ENCODE measurements at regions not wholly inside any gene's neighbourhood (a gene's known extent, or its start where the extent isn't known, plus 50 kb on each side); places are given as distances from the start of the nearest gene placed in this dataset.
"Not testable (repeated sequence)": the region's sequence is repeated elsewhere in the genome, so short reads cannot be mapped to it uniquely, and the experiment has no call there.

DNA sequence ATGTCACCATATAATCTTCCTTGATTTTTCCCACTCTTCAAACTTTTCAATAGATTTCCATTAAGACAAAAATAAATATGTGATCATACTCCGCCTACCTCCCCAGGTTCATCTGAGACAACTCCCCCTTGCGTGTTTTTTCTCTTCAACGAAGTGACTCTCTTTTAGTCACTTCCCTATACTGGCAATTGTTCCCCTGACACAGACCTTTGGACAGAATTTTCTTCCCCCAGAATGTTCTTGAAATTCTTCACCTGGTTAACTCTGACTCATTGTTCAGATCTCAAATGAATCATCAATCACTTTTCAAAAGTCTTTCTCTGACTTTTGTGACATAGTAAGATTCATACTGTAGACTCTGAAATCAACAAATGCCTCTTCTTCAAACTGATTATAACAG, 727.3 kb upstream of the LMO3 start:
- WGBS (ENCODE audit: insufficient coverage, insufficient read length) = no CpG with 5 or more reads among the region's 3 CpGs
- Histone ChIP-seq H3K27ac (ENCODE audit: low read length) (no peak overlapping the region), H3K27me3 (ENCODE audit: control insufficient read depth, insufficient read depth, low read length) (no peaks in the 10 kb centered on the region), H3K36me3 (ENCODE audit: control insufficient read depth, insufficient read depth, low read length) (no peaks in the 10 kb centered on the region), H3K4me3 (ENCODE audit: low read length) (no peak overlapping the region), H3K4me1 (ENCODE audit: control insufficient read depth, insufficient read depth, low read length) (no peaks in the 10 kb centered on the region), H3K9me3 (ENCODE audit: control insufficient read depth, insufficient read depth, low read length) (no peaks in the 10 kb centered on the region)
- no peak for DNase-seq (ENCODE audit: low read depth, low spot score)

DNA sequence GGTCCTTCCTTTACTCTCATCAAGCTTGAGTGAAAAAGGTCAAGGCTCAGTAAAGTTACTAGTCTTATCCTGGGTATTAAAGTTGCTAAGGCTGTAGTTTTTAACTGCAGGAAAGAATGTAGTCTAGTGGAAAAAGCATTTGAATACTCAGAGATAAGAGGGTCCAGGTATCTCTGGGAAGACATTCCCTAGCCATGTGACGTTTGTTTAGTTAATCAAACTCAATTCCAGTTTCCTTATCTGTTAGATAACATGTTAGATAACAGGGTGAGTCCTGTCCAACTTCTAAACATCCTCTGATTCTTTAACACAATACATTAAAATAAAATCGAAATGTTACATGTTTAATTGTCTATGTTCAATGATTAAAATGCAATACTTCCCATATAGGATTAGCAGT, 720.7 kb upstream of the LMO3 start:
- Histone ChIP-seq H3K4me1 (ENCODE audit: control insufficient read depth, insufficient read depth, low read length) (no peaks in the 10 kb centered on the region), H3K9me3 (ENCODE audit: control insufficient read depth, insufficient read depth, low read length) (no peaks in the 10 kb centered on the region), H3K27ac (ENCODE audit: low read length) (no peak overlapping the region), H3K36me3 (ENCODE audit: control insufficient read depth, insufficient read depth, low read length) (no peaks in the 10 kb centered on the region), H3K27me3 (ENCODE audit: control insufficient read depth, insufficient read depth, low read length) (no peaks in the 10 kb centered on the region), H3K4me3 (ENCODE audit: low read length) (no peak overlapping the region)
- WGBS (ENCODE audit: insufficient coverage, insufficient read length) = no CpG with 5 or more reads among the region's 2 CpGs
- DNase-seq (ENCODE audit: low read depth, low spot score) = no peak

DNA sequence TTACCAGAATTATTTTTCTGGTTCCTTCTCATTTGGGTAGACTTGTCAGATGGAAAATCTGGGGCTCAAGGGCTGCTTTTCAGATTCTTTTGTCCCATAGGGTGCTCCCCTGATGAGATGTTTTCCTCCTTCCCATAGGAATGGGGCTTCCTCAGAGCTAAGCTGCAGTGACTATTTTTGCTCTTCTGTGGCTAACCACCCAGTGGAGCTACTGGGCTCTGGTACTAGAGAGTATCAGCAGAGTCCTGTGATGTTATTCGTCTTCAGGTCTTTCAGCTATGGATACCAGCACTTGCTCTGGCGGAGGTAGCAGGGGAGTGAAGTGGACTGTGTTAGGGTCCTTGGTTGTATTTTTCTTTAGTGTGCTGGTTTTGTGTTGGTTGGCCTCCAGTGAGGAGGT, 716.1 kb upstream of the LMO3 start:
- no CpG with 5 or more reads among the region's 2 CpGs for WGBS (ENCODE audit: insufficient coverage, insufficient read length)
- DNase-seq (ENCODE audit: low read depth, low spot score) = no peak
- Histone ChIP-seq H3K4me1 (ENCODE audit: control insufficient read depth, insufficient read depth, low read length) (no peaks in the 10 kb centered on the region), H3K9me3 (ENCODE audit: control insufficient read depth, insufficient read depth, low read length) (no peaks in the 10 kb centered on the region), H3K27me3 (ENCODE audit: control insufficient read depth, insufficient read depth, low read length) (no peaks in the 10 kb centered on the region), H3K4me3 (ENCODE audit: low read length) (no peak overlapping the region), H3K36me3 (ENCODE audit: control insufficient read depth, insufficient read depth, low read length) (no peaks in the 10 kb centered on the region), H3K27ac (ENCODE audit: low read length) (no peak overlapping the region)

DNA sequence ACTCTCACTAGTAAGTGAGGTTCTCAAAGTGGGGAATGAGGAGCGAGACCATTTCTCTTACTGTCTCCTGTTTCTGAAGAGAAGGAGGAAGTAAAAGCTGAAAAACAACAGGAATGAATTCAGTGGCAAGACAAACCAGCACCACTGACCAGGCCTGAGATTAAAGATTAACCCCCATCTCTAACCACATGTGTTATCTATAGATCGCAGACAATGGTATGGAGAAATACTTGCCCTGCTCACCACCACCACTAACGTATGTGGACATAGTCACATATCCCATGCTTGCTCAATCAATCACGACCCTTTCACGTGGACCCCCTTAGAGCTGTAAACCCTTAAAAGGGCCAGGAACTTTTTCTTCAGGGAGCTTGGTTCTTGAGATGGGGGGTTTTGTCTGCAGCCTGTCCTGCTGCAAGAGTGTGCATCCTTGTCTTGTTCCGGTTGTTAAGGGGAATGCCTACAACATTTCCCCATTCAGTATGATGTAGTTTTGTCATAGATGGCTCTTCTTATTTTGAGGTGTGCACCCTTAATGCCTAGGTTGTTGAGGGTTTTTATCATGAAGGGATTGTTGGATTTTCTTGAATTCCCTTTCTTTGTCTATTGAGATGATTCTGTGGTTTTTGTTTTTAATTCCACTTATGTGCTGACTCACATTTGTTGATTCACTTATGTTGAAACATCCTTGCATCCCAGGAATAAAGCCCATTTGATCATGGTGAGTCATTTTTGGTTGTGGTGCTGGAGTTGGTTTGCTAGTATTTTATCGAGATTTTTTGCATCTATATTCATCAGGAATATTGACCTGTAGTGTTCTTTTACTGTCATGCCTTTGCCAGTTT, 698.8 kb upstream of the LMO3 start:
- no peaks in the 10 kb centered on the region for H3K9me3 ChIP-seq (ENCODE audit: control insufficient read depth, insufficient read depth, low read length)
- no peak for DNase-seq (ENCODE audit: low read depth, low spot score)
- H3K36me3 ChIP-seq (ENCODE audit: control insufficient read depth, insufficient read depth, low read length) = no peaks in the 10 kb centered on the region
- no peaks in the 10 kb centered on the region for H3K27me3 ChIP-seq (ENCODE audit: control insufficient read depth, insufficient read depth, low read length)
- WGBS (ENCODE audit: insufficient coverage, insufficient read length) = no CpG with 5 or more reads among the region's 7 CpGs
- H3K4me3 ChIP-seq (ENCODE audit: low read length) = no peak overlapping the region
- no peaks in the 10 kb centered on the region for H3K4me1 ChIP-seq (ENCODE audit: control insufficient read depth, insufficient read depth, low read length)
- H3K27ac ChIP-seq (ENCODE audit: low read length) = no peak overlapping the region

DNA sequence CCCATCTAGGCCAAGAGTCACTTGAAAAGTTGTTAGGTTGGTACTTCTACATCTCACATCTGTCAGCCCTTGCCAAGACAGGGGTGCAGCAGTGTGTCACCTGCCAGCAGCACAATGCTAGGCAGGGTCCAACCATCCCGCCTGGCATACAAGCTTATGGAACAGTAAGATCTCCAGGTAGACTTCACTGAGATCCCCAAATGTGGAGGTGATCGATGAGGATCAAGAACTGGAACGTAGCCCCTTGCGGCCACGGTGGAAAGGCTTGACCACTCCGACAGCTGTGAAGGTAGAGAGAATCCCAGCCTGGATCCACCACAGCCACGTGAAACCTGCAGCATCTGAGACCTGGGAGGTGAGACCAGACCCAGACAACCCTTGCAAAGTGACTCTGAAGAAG, 696.0 kb upstream of the LMO3 start:
- no CpG with 5 or more reads among the region's 7 CpGs for WGBS (ENCODE audit: insufficient coverage, insufficient read length)

DNA sequence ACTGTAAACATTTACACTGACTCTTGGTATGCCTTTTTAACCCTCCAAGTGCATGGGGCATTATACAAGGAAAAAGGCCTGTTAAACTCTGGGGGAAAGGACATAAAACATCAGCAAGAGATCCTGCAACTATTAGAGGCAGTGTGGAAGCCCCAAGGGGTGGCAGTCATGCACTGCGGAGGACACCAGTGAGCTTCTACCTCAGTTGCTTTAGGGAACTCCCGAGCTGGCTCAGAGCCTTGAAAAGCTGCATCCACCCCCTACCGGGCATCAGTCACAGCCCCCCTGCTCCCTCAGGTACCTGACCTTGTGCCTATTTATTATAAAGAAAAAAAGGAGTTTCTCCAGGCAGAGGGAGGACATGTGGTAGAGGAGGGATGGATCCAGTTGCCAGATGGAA, 695.6 kb upstream of the LMO3 start:
- DNase-seq (ENCODE audit: low read depth, low spot score) = no peak
- no peak overlapping the region for H3K4me3 ChIP-seq (ENCODE audit: low read length)
- no peaks in the 10 kb centered on the region for H3K4me1 ChIP-seq (ENCODE audit: control insufficient read depth, insufficient read depth, low read length)
- no peak overlapping the region for H3K27ac ChIP-seq (ENCODE audit: low read length)
- no peaks in the 10 kb centered on the region for H3K27me3 ChIP-seq (ENCODE audit: control insufficient read depth, insufficient read depth, low read length)
- no peaks in the 10 kb centered on the region; the same call in 1 of the 2 replicates for H3K9me3 ChIP-seq (ENCODE audit: control insufficient read depth, insufficient read depth, low read length)
- no peaks in the 10 kb centered on the region for H3K36me3 ChIP-seq (ENCODE audit: control insufficient read depth, insufficient read depth, low read length)
- WGBS (ENCODE audit: insufficient coverage, insufficient read length) = no CpG with 5 or more reads among the region's 3 CpGs

More for the DNA sequence above, 696.0 kb upstream of the LMO3 start:
- H3K4me3 ChIP-seq (ENCODE audit: low read length) = no peak overlapping the region
- DNase-seq (ENCODE audit: low read depth, low spot score) = no peak
- H3K9me3 ChIP-seq (ENCODE audit: control insufficient read depth, insufficient read depth, low read length) = no peaks in the 10 kb centered on the region
- no peaks in the 10 kb centered on the region for H3K36me3 ChIP-seq (ENCODE audit: control insufficient read depth, insufficient read depth, low read length)
- H3K27ac ChIP-seq (ENCODE audit: low read length) = no peak overlapping the region
- no peaks in the 10 kb centered on the region for H3K4me1 ChIP-seq (ENCODE audit: control insufficient read depth, insufficient read depth, low read length)
- H3K27me3 ChIP-seq (ENCODE audit: control insufficient read depth, insufficient read depth, low read length) = no peaks in the 10 kb centered on the region

DNA sequence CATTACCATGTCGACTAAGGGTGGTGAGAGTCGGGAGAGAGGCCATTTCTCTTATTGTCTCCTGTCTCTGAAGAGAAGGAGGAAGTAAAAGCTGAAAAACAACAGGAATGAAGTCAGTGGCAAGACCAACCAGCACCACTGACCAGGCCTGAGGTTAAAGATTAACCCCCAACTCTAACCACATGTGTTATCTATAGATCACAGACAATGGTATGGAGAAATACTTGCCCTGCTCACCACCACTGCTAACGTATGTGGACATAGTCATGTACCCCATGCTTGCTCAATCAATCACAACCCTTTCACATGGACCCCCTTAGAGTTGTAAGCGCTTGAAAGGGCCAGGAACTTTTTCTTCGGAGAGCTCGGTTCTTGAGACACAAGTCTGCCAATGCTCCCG, 690.9 kb upstream of the LMO3 start:
- H3K4me1 ChIP-seq (ENCODE audit: control insufficient read depth, insufficient read depth, low read length) = no peaks in the 10 kb centered on the region
- H3K4me3 ChIP-seq (ENCODE audit: low read length) = no peak overlapping the region
- H3K27me3 ChIP-seq (ENCODE audit: control insufficient read depth, insufficient read depth, low read length) = no peaks in the 10 kb centered on the region
- H3K9me3 ChIP-seq (ENCODE audit: control insufficient read depth, insufficient read depth, low read length) = no peaks in the 10 kb centered on the region; the same call in 1 of the 2 replicates
- H3K27ac ChIP-seq (ENCODE audit: low read length) = no peak overlapping the region
- DNase-seq (ENCODE audit: low read depth, low spot score) = no peak
- no peaks in the 10 kb centered on the region; the same call in 1 of the 2 replicates for H3K36me3 ChIP-seq (ENCODE audit: control insufficient read depth, insufficient read depth, low read length)
- WGBS (ENCODE audit: insufficient coverage, insufficient read length) = no CpG with 5 or more reads among the region's 7 CpGs

DNA sequence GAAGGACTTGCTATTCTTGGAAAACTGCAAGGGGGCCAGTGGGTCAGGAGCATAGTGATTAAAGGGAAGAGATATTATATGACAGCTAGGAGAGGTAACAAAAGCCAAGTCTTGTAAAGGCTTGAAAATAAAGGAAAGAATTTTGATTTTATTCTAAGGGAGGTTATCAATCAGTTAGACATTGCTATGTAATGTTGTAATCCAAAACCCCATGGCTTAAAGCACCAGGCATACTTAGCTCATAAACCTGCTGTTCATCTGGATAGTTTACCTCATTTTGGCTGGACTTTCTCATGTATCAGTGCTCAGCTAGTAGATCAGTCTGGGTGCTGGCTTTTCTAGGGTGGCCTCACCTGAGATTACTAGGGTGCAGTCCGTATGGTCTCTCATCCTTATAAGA, 680.9 kb upstream of the LMO3 start:
- Histone ChIP-seq H3K4me1 (ENCODE audit: control insufficient read depth, insufficient read depth, low read length) (no peaks in the 10 kb centered on the region), H3K9me3 (ENCODE audit: control insufficient read depth, insufficient read depth, low read length) (no peaks in the 10 kb centered on the region), H3K4me3 (ENCODE audit: low read length) (no peak overlapping the region), H3K27ac (ENCODE audit: low read length) (no peak overlapping the region), H3K36me3 (ENCODE audit: control insufficient read depth, insufficient read depth, low read length) (no peaks in the 10 kb centered on the region), H3K27me3 (ENCODE audit: control insufficient read depth, insufficient read depth, low read length) (no peaks in the 10 kb centered on the region)
- no peak for DNase-seq (ENCODE audit: low read depth, low spot score)
- WGBS (ENCODE audit: insufficient coverage, insufficient read length) = no CpG with 5 or more reads among the region's 1 CpG

DNA sequence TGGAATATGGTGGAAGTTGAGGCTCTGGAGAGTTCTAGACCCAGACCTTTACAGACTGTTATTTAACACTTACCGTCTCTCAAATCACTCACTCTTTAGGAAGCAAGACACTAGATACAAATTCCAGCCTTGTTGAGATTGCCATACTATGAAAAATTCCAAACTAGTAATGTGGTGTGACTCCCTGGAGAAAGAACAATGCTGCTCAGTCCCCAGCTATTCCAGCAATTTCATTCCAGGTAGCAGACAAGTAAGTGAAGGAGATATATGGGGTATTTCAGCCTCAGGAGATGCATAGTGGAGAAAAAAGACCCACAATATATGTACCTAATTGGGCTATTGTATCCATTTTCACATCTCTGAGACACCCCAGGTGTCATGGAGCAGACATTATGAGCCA, 678.9 kb upstream of the LMO3 start:
- Histone ChIP-seq H3K4me3 (ENCODE audit: low read length) (no peak overlapping the region), H3K4me1 (ENCODE audit: control insufficient read depth, insufficient read depth, low read length) (no peaks in the 10 kb centered on the region)
- no CpG with 5 or more reads among the region's 1 CpG for WGBS (ENCODE audit: insufficient coverage, insufficient read length)

DNA sequence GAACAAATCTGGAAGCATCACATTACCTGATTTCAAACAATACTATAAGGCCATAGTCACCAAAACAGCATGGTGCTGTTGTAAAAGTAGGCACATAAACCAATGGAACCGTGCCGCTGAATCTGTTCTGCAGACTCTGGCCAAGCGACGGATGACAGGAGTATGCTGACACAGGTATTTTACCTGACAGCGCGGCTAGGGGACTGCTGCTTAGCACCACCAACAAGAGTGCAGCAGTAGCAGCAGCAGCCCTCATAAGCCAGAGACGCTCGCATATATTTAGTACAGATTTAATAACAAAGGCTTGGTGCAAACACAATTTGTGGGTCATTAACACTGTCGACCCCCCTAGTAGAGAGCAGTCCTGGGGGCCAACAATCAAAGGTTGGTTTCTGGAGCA, 677.6 kb upstream of the LMO3 start:
- DNase-seq (ENCODE audit: low read depth, low spot score) = no peak
- no peak overlapping the region for H3K4me3 ChIP-seq (ENCODE audit: low read length)
- WGBS (ENCODE audit: insufficient coverage, insufficient read length) = no CpG with 5 or more reads among the region's 9 CpGs
- no peaks in the 10 kb centered on the region for H3K4me1 ChIP-seq (ENCODE audit: control insufficient read depth, insufficient read depth, low read length)
- no peaks in the 10 kb centered on the region for H3K9me3 ChIP-seq (ENCODE audit: control insufficient read depth, insufficient read depth, low read length)
- no peaks in the 10 kb centered on the region for H3K36me3 ChIP-seq (ENCODE audit: control insufficient read depth, insufficient read depth, low read length)
- H3K27me3 ChIP-seq (ENCODE audit: control insufficient read depth, insufficient read depth, low read length) = no peaks in the 10 kb centered on the region
- no peak overlapping the region for H3K27ac ChIP-seq (ENCODE audit: low read length)

More for the DNA sequence above, 678.9 kb upstream of the LMO3 start:
- DNase-seq (ENCODE audit: low read depth, low spot score) = no peak
- Histone ChIP-seq H3K27me3 (ENCODE audit: control insufficient read depth, insufficient read depth, low read length) (no peaks in the 10 kb centered on the region), H3K9me3 (ENCODE audit: control insufficient read depth, insufficient read depth, low read length) (no peaks in the 10 kb centered on the region), H3K27ac (ENCODE audit: low read length) (no peak overlapping the region), H3K36me3 (ENCODE audit: control insufficient read depth, insufficient read depth, low read length) (no peaks in the 10 kb centered on the region)

DNA sequence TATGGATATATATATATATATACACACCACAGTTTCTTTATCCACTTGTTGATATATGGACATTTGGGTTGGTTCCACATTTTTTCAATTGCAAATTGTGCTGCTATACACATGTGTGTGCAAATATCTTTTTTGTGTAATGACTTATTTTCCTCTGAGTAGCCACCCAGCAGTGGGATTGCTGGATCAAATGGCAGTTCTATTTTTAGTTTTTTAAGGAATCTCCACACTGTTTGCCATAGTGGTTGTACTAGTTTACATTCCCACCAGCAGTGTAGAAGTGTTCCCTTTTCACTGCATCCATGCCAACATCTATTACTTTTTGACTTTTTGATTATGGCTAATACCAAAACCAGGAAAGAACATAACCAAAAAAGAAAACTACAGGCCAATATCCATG, 676.2 kb upstream of the LMO3 start:
- H3K27ac ChIP-seq (ENCODE audit: low read length) = not testable (repeated sequence)

More for the DNA sequence above, 676.2 kb upstream of the LMO3 start:
- not testable (repeated sequence) for H3K27me3 ChIP-seq (ENCODE audit: control insufficient read depth, insufficient read depth, low read length); H3K4me3 ChIP-seq (ENCODE audit: low read length); DNase-seq (ENCODE audit: low read depth, low spot score); H3K4me1 ChIP-seq (ENCODE audit: control insufficient read depth, insufficient read depth, low read length); H3K9me3 ChIP-seq (ENCODE audit: control insufficient read depth, insufficient read depth, low read length); H3K36me3 ChIP-seq (ENCODE audit: control insufficient read depth, insufficient read depth, low read length)
